ENCODE measurements at regions not wholly inside any gene's neighbourhood (a gene's known extent, or its start where the extent isn't known, plus 50 kb on each side); places are given as distances from the start of the nearest gene placed in this dataset.

DNA sequence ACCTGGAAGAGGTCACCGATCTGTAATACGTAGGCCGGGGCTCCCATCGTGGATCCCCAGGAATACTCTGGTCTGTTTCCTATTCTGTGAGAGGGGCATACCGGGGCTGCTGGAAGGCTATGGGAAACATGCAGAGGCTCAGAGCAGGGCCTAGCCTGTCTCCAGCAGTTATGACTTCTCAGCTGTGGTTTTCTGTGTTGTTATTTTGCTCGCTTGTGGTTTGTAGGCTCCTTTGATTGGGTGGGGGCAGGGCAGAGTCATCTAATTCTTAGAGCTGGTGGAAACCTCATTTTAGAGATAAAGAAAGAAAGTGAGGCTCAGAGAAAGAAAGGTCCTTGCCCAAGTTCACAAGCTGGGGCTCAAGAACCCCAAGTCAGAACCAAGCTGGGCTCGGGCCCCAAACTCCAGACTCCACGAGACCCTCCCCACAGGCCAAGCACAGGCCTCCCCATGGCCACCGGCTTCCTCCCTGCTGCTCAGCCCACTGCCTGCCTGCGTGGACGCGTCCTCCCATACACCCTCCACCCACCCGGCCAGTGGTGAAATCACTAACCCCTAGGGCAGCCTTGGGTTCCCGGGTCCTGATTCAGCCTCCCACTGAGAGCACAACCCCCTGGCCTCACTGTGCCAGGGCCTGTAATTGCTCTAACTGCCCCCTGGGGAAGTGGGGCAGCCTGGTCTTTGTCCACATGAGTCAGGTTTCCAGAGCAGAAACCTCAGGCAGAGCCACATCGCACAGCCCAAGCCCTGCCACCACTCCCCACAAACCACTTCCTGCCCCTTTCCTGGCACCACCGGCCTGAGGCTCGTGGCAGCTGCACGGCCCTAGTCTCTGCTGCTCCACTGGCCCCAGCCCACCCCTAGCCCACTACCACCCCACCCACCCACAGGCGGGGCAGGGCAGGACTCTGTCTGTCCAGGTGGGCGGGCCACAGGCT lies 270.8 kb downstream of the UACA start:
- intact Hi-C loops (cut with DNase I; ENCODE audit: low total_unique reads), result no loop called here
- 54 to 70% (median 64%) methylated on average over 18 to 20 of the region's 20 CpGs for WGBS, 5 donors
- no peaks in the 10 kb centered on the region for H3K36me3 ChIP-seq
- no peak overlapping the region for H3K4me3 ChIP-seq
- H3K27ac ChIP-seq, result peak overlapping the region in 3 of 5 donors; percentile 34 to 76 (median 66)
- peaks cover 22 to 69% (median 35%) of the 10 kb centered on the region in 4 donors for H3K4me1 ChIP-seq
- H3K27me3 ChIP-seq, result no peaks in the 10 kb centered on the region
- TF ChIP-seq, protein P1, sequence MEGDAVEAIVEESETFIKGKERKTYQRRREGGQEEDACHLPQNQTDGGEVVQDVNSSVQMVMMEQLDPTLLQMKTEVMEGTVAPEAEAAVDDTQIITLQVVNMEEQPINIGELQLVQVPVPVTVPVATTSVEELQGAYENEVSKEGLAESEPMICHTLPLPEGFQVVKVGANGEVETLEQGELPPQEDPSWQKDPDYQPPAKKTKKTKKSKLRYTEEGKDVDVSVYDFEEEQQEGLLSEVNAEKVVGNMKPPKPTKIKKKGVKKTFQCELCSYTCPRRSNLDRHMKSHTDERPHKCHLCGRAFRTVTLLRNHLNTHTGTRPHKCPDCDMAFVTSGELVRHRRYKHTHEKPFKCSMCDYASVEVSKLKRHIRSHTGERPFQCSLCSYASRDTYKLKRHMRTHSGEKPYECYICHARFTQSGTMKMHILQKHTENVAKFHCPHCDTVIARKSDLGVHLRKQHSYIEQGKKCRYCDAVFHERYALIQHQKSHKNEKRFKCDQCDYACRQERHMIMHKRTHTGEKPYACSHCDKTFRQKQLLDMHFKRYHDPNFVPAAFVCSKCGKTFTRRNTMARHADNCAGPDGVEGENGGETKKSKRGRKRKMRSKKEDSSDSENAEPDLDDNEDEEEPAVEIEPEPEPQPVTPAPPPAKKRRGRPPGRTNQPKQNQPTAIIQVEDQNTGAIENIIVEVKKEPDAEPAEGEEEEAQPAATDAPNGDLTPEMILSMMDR (IDR thresholded peaks at IDR 0.05), result no peak
- TF ChIP-seq EP300 (IDR thresholded peaks at IDR 0.05) (no peak), POLR2A (IDR thresholded peaks at IDR 0.05) (no peak), POLR2AphosphoS5 (IDR thresholded peaks at IDR 0.05) (peak in 2 of 3 donors; percentile 24 to 38)
- H3K9me3 ChIP-seq, result no peaks in the 10 kb centered on the region
- DNase-seq, result peak; percentile 67 to 79

DNA sequence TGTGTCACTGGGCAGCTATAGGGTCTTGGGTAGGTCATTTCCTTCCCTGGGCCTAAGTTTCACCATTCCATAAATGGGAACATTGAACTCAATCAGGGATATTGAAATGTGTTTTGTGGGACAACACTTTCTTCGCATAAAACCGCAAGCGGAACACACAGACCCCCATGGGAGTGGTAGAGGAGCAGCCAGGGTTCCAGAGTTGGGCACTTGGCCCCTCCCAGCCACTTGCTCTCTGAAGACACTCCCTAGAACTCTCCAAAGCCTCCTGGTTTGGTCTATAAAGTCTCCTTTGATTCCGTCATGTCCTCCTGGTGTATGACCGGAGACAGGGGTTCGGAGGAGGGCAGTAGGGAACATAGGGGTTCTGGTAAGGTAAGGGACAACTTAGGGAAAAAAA lies 271.7 kb downstream of the UACA start:
- WGBS, 5 donors, result 96 to 98% (median 97%) methylated on average over 5 to 6 of the region's 6 CpGs

DNA sequence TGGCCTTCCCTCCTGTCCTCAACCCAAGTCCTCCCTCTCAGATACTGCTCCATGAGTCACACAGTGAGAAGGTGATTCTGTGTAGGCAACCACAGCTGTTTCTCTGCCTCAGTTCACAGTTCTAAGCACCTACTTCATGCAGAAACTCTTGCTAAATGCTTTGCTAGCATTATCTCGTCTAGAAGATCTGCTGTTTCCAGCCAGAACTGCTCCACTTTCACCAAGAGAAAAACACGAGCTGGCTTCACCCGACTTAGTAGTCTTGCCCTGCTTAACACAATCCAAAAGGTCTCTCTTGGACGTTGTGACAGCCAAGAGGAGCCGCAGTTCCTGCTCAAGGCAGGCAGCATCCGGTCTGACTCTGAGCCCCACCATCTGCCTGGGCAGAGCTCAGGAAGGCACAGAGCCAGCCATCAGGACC lies 272.1 kb downstream of the UACA start:
- Histone ChIP-seq H3K4me1 (peaks cover 22 to 77% (median 35%) of the 10 kb centered on the region in 4 donors), H3K4me3 (no peak overlapping the region), H3K36me3 (no peaks in the 10 kb centered on the region), H3K27me3 (no peaks in the 10 kb centered on the region), H3K27ac (peak overlapping the region in 2 of 5 donors; percentile 66 to 76), H3K9me3 (no peaks in the 10 kb centered on the region)
- TF ChIP-seq, protein P1 (IDR thresholded peaks at IDR 0.05), result no peak
- no peak for TF ChIP-seq EP300 (IDR thresholded peaks at IDR 0.05)
- DNase-seq, result no peak
- intact Hi-C loops (cut with DNase I; ENCODE audit: low total_unique reads), result no loop called here
- WGBS, 5 donors, result 64 to 80% (median 76%) methylated on average over 6 of the region's 6 CpGs

More for the DNA sequence above, 271.7 kb downstream of the UACA start:
- Histone ChIP-seq H3K4me1 (peaks cover 22 to 77% (median 35%) of the 10 kb centered on the region in 4 donors), H3K36me3 (no peaks in the 10 kb centered on the region), H3K9me3 (no peaks in the 10 kb centered on the region), H3K27ac (peak overlapping the region in 2 of 5 donors; percentile 66 to 76), H3K4me3 (no peak overlapping the region), H3K27me3 (no peaks in the 10 kb centered on the region)
- no peak for DNase-seq
- intact Hi-C loops (cut with DNase I; ENCODE audit: low total_unique reads), result no loop called here
- TF ChIP-seq EP300 (IDR thresholded peaks at IDR 0.05) (no peak), POLR2A (IDR thresholded peaks at IDR 0.05) (no peak), POLR2AphosphoS5 (IDR thresholded peaks at IDR 0.05) (no peak)
- TF ChIP-seq, protein P1 (IDR thresholded peaks at IDR 0.05), result no peak

DNA sequence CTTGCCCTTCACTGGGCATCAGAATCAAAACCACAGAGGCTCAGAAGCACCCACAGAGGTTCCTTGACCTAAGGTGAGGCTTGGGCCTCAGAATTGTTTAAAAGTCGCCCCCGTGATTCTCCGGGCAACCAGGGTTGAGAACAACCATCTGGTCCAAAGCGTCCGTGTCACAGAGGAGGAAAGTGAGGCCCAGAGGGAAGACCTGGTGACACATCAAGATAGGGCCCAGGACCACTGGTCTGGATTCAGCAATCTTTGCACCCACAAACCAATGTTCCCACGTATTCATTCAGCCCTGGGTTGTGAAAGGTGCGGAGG lies 272.6 kb downstream of the UACA start:
- Histone ChIP-seq H3K9me3 (no peaks in the 10 kb centered on the region), H3K4me3 (no peak overlapping the region), H3K27ac (no peak overlapping the region), H3K4me1 (peaks cover 22 to 72% (median 35%) of the 10 kb centered on the region in 4 donors), H3K27me3 (no peaks in the 10 kb centered on the region), H3K36me3 (no peaks in the 10 kb centered on the region)
- 76 to 88% (median 85%) methylated on average over 7 of the region's 7 CpGs for WGBS, 5 donors
- no peak for TF ChIP-seq POLR2A (IDR thresholded peaks at IDR 0.05)
- DNase-seq, result no peak
- intact Hi-C loops (cut with DNase I; ENCODE audit: low total_unique reads), result no loop called here

Data from stomach (tissue), 8 donors.